SK-N-SH treated with all-trans-retinoic acid at 6 μM for 48 hours (cell line): ENCODE measurements at regions not wholly inside any gene's neighbourhood (a gene's known extent, or its start where the extent isn't known, plus 50 kb on each side); places are given as distances from the start of the nearest gene placed in this dataset.

Experiments
- ATAC-seq: fragments of 200-7000 bp; cut with Tn5 transposase; 3 replicates; pipeline ENCODE4 v1.9.1; 2020; ENCODE audit warnings: mild to moderate bottlenecking, moderate library complexity
- ARNTL ChIP-seq: fragments of 450-650 bp; formaldehyde crosslinking; IDR thresholded peaks from 2 replicates; pipeline ENCODE4 v1.5.0; 2020; ENCODE audit warnings: low read depth, mild to moderate bottlenecking, moderate library complexity, borderline replicate concordance
- ESRRG ChIP-seq: fragments of 250-450 bp; sonication (Bioruptor Pico); IDR thresholded peaks from 2 replicates; pipeline ENCODE4 v1.6.1; 2021; ENCODE audit warnings: mild to moderate bottlenecking
- PPARA ChIP-seq: fragments of 250-450 bp; sonication (Bioruptor Pico); IDR thresholded peaks from 2 replicates; pipeline ENCODE4 v1.5.0; 2020; ENCODE audit warnings: mild to moderate bottlenecking, borderline replicate concordance
- RARB ChIP-seq: fragments of 250-450 bp; sonication (Bioruptor Pico); IDR thresholded peaks from 2 replicates; pipeline ENCODE4 v1.8.0; 2021; ENCODE audit warnings: mild to moderate bottlenecking, moderate library complexity
- SNAI2 ChIP-seq: fragments of 250-450 bp; sonication (Bioruptor Pico); IDR thresholded peaks from 2 replicates; pipeline ENCODE4 v1.5.0; 2020; ENCODE audit warnings: mild to moderate bottlenecking, moderate library complexity
- ZC3H10 ChIP-seq: fragments of 250-450 bp; sonication (Bioruptor Pico); IDR thresholded peaks from 2 replicates; pipeline ENCODE4 v1.5.1; 2021; ENCODE audit warnings: mild to moderate bottlenecking, moderate library complexity
- TF ChIP-seq, protein P1 (sequence below): fragments of 250-450 bp; sonication (Bioruptor Pico); IDR thresholded peaks from 2 replicates; pipeline ENCODE4 v1.5.1; 2020; ENCODE audit warnings: low read depth, mild to moderate bottlenecking, moderate library complexity

DNA sequence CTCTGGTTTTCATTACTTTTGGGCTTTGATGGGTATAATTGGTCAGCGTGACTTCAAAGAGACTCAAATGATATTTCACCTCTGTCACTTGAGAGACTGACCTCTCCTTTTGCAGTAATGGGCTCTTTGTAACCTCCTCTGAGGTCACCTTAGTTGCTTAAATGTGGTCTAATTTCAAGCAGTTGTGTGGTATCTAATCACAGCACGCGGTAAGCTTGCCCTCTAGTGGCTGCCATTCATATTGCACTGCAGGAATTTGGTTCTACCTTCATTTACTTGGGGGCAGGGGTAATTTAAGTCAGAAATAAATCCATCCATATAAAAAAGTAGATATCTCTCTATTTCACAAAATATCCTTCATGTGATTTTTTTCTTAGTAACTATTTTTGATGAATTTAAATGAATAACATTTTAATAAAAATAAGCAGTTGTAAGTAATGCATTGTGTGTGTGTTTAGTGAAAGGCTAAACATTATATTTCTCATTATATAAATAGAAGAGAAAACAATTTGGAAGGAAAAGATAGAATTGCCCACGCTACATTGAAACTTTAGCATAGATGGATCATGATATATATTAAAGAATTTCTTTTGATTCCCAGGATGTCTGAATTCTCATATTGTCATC lies 55.0 kb upstream of the ANO3 start:
- ATAC-seq, result peak; percentile 90
- TF ChIP-seq SNAI2 (CRISPR knock-in tag), result no peak
- TF ChIP-seq PPARA (CRISPR knock-in tag), result no peak
- no peak for TF ChIP-seq ARNTL
- no peak for TF ChIP-seq ESRRG (CRISPR knock-in tag)
- TF ChIP-seq ZC3H10 (CRISPR knock-in tag), result no peak

DNA sequence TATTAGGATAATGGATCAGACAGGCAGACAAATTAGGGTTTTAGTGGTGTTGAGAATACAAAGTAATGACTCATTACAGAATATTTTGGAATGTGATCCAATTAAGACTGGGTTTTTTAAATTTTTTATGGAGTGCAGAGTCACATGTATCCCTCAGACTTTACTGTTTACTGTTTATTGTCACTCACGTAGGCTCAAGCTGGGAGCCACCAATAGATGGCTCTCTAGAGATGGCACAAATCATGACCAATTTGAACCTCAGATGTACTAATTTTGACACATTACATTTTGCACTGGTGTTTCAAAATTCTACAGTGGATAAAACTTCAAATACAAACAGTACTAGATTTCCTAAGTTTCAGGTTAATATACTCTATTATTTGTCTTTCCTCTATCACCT lies 53.6 kb upstream of the ANO3 start:
- ATAC-seq, result no peak
- TF ChIP-seq, protein P1, sequence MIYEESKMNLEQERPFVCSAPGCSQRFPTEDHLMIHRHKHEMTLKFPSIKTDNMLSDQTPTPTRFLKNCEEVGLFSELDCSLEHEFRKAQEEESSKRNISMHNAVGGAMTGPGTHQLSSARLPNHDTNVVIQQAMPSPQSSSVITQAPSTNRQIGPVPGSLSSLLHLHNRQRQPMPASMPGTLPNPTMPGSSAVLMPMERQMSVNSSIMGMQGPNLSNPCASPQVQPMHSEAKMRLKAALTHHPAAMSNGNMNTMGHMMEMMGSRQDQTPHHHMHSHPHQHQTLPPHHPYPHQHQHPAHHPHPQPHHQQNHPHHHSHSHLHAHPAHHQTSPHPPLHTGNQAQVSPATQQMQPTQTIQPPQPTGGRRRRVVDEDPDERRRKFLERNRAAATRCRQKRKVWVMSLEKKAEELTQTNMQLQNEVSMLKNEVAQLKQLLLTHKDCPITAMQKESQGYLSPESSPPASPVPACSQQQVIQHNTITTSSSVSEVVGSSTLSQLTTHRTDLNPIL, result no peak
- no peak for TF ChIP-seq RARB (CRISPR knock-in tag)
- TF ChIP-seq, all 23 proteins: peak for 0
